ENCODE measurements at regions not wholly inside any gene's neighbourhood (a gene's known extent, or its start where the extent isn't known, plus 50 kb on each side); places are given as distances from the start of the nearest gene placed in this dataset.

DNA sequence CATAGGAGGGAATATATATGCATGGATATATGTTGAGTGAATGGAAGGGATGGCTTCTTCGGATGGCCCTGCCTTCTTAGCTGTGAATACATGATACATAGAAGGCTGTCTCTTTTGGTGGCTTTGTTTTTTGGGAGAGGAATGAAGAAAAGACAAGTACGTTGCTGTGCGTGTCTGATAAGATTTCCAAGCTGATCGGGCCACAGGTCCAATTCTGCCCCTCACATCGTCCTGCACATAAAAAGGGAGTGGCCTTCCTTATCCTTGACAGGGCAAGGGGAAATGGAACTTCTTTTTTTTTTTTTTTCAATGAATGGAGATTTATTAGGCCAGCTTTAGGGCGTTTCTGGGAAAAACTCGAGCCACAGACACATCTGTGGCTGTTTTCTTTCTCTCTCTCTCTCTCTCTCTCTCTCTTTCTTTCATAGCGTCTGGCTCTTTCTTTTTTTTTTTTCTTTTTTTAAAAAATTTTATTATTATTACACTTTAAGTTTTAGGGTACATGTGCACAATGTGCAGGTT is 103.8 kb upstream of the SPATA13 start:
- TF ChIP-seq, protein P1, sequence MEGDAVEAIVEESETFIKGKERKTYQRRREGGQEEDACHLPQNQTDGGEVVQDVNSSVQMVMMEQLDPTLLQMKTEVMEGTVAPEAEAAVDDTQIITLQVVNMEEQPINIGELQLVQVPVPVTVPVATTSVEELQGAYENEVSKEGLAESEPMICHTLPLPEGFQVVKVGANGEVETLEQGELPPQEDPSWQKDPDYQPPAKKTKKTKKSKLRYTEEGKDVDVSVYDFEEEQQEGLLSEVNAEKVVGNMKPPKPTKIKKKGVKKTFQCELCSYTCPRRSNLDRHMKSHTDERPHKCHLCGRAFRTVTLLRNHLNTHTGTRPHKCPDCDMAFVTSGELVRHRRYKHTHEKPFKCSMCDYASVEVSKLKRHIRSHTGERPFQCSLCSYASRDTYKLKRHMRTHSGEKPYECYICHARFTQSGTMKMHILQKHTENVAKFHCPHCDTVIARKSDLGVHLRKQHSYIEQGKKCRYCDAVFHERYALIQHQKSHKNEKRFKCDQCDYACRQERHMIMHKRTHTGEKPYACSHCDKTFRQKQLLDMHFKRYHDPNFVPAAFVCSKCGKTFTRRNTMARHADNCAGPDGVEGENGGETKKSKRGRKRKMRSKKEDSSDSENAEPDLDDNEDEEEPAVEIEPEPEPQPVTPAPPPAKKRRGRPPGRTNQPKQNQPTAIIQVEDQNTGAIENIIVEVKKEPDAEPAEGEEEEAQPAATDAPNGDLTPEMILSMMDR (IDR thresholded peaks at IDR 0.05; ENCODE audit: low read depth, low read length, missing input control) = no peak
- TF ChIP-seq YY1 (IDR thresholded peaks at IDR 0.05) = no peak
- TF ChIP-seq RAD21 (IDR thresholded peaks at IDR 0.05) = no peak
- TF ChIP-seq, protein P2, sequence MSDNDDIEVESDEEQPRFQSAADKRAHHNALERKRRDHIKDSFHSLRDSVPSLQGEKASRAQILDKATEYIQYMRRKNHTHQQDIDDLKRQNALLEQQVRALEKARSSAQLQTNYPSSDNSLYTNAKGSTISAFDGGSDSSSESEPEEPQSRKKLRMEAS (IDR thresholded peaks at IDR 0.05) = no peak
- no peak for TF ChIP-seq SP1 (IDR thresholded peaks at IDR 0.05)
- no peak for TF ChIP-seq TAF1 (conservative IDR thresholded peaks at IDR 0.05)
- no peak for TF ChIP-seq RXRA (IDR thresholded peaks at IDR 0.05)
- no peak for TF ChIP-seq NR2F2 (IDR thresholded peaks at IDR 0.05)
- no peak for TF ChIP-seq HNF4A (conservative IDR thresholded peaks at IDR 0.05)
- TF ChIP-seq, protein P3, sequence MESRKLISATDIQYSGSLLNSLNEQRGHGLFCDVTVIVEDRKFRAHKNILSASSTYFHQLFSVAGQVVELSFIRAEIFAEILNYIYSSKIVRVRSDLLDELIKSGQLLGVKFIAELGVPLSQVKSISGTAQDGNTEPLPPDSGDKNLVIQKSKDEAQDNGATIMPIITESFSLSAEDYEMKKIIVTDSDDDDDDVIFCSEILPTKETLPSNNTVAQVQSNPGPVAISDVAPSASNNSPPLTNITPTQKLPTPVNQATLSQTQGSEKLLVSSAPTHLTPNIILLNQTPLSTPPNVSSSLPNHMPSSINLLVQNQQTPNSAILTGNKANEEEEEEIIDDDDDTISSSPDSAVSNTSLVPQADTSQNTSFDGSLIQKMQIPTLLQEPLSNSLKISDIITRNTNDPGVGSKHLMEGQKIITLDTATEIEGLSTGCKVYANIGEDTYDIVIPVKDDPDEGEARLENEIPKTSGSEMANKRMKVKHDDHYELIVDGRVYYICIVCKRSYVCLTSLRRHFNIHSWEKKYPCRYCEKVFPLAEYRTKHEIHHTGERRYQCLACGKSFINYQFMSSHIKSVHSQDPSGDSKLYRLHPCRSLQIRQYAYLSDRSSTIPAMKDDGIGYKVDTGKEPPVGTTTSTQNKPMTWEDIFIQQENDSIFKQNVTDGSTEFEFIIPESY (IDR thresholded peaks at IDR 0.05) = no peak
- TF ChIP-seq, protein P4, sequence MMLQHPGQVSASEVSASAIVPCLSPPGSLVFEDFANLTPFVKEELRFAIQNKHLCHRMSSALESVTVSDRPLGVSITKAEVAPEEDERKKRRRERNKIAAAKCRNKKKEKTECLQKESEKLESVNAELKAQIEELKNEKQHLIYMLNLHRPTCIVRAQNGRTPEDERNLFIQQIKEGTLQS (IDR thresholded peaks at IDR 0.05) = no peak
- no peak for TF ChIP-seq GABPA (IDR thresholded peaks at IDR 0.05 in 1 of 2, conservative IDR thresholded peaks at IDR 0.05 in 1 of 2)
- TF ChIP-seq JUND (IDR thresholded peaks at IDR 0.05) = no peak
